Uterus (tissue), 2 donors: ENCODE measurements at regions not wholly inside any gene's neighbourhood (a gene's known extent, or its start where the extent isn't known, plus 50 kb on each side); places are given as distances from the start of the nearest gene placed in this dataset.

ENCODE experiments used
- POLR2A ChIP-seq, 2 donors: fragments of 450-650 bp; IDR thresholded peaks; one replicate each; pipeline ENCODE4 v1.6.1; 2016; ENCODE audit warnings: antibody characterized with exemption in 2 of 2, mild to moderate bottlenecking in 1 of 2, moderate library complexity in 1 of 2
- TF ChIP-seq, protein P1 (sequence below), 4 experiments: fragments of 200-600 bp in 2 of 4; fragments of 450-650 bp in 2 of 4; sonication (generic) in 2 of 4; IDR thresholded peaks; one replicate each; pipeline ENCODE4 v1.5.1; 2016 to 2019; ENCODE audit warnings: antibody characterized with exemption in 4 of 4, mild to moderate bottlenecking in 2 of 4, moderate library complexity in 1 of 4

DNA sequence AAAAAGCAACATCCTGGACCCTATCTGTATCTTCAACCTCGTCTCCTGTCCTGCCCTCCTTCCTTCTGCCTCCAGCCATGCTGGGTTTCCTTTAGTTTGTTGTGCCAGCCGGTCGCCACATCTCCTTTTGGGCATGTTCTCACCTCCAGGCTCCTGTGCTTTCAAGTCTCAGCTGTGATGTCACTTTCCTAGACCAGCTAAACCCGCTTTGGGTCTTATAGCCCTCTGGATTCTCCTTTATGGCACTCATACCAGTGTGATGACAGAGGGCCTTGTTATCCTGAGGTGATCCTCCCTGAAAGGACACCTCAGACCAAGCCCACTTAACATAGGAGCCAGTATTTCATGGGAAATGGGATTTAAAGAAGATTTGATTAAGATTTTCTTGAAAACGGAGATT, 108.6 kb downstream of the EMX2 start:
- TF ChIP-seq, protein P1, sequence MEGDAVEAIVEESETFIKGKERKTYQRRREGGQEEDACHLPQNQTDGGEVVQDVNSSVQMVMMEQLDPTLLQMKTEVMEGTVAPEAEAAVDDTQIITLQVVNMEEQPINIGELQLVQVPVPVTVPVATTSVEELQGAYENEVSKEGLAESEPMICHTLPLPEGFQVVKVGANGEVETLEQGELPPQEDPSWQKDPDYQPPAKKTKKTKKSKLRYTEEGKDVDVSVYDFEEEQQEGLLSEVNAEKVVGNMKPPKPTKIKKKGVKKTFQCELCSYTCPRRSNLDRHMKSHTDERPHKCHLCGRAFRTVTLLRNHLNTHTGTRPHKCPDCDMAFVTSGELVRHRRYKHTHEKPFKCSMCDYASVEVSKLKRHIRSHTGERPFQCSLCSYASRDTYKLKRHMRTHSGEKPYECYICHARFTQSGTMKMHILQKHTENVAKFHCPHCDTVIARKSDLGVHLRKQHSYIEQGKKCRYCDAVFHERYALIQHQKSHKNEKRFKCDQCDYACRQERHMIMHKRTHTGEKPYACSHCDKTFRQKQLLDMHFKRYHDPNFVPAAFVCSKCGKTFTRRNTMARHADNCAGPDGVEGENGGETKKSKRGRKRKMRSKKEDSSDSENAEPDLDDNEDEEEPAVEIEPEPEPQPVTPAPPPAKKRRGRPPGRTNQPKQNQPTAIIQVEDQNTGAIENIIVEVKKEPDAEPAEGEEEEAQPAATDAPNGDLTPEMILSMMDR (IDR thresholded peaks at IDR 0.05) = no peak
- no peak for TF ChIP-seq POLR2A (IDR thresholded peaks at IDR 0.05)
